Endothelial cell of umbilical vein (primary cell): ENCODE measurements at regions not wholly inside any gene's neighbourhood (a gene's known extent, or its start where the extent isn't known, plus 50 kb on each side); places are given as distances from the start of the nearest gene placed in this dataset.

ENCODE experiments used
- BruUV-seq: library from RNA; stranded (reverse); fragments of 400-500 nt; replicated peaks from 2 replicates; lab custom pipeline; 2021; lab: Mats Ljungman, UMichigan
- CTCF ChIA-PET: fragments of 300-600, 350-600 bp; sonication (Branson Sonifier 250); formaldehyde crosslinking; loops from one replicate; lab custom pipeline; 2021; ENCODE audit warnings: antibody characterized with exemption, inconsistent platforms; lab: Charles Lee
- POLR2A ChIA-PET: fragments of 300-600, 350-600 bp; sonication (Branson Sonifier 250); formaldehyde crosslinking; loops from one replicate; lab custom pipeline; 2021; ENCODE audit warnings: antibody characterized with exemption, inconsistent platforms; lab: Charles Lee
- DNase-seq: peaks from one replicate; pipeline ENCODE4 v3.0.0-alpha.2; 2011; ENCODE audit warnings: low read depth, low spot score
- FAIRE-seq: peaks from 2 replicates; lab custom pipeline; 2011; peaks lifted over from hg19 to GRCh38; lab: Jason Lieb, UNC
- H2AFZ ChIP-seq: 2 replicates; pipeline ENCODE4 v1.6.0; 2012; ENCODE audit warnings: low read depth, low read length, control low read depth, inconsistent platforms
- H3K27ac ChIP-seq: 2 replicates; pipeline ENCODE4 v1.5.1; 2011; ENCODE audit warnings: low read depth, mild to moderate bottlenecking, control low read depth, low read length, moderate library complexity; ENCODE audit not compliant: insufficient read depth
- H3K27me3 ChIP-seq, 2 experiments: 2 replicates each; pipeline versions ENCODE4 v1.6.0 to v1.6.1; 2011; ENCODE audit warnings: low read length in 2 of 2, mixed read lengths in 1 of 2; ENCODE audit not compliant: control insufficient read depth in 2 of 2, insufficient read depth in 2 of 2
- H3K36me3 ChIP-seq, 2 experiments: 2 replicates in 1 of 2; 3 replicates in 1 of 2; pipeline ENCODE4 v1.5.1; 2011; ENCODE audit warnings: low read length in 2 of 2, mild to moderate bottlenecking in 1 of 2, moderate library complexity in 1 of 2; ENCODE audit not compliant: control insufficient read depth in 2 of 2, insufficient read depth in 2 of 2; ENCODE audit errors: extremely low read depth in 1 of 2
- H3K4me1 ChIP-seq: 3 replicates; pipeline ENCODE4 v1.5.1; 2011; ENCODE audit warnings: mild to moderate bottlenecking, low read length; ENCODE audit not compliant: control insufficient read depth, insufficient read depth; ENCODE audit errors: extremely low read depth
- H3K4me2 ChIP-seq: 2 replicates; pipeline ENCODE4 v1.6.1; 2011; ENCODE audit warnings: low read length, control low read depth, mixed read lengths; ENCODE audit not compliant: insufficient read depth
- H3K4me3 ChIP-seq, 3 experiments: fragments of 200-600 bp in 1 of 3; sonication (generic), shearing (Covaris generic) in 1 of 3; replicated peaks in 1 of 3; 2 replicates each; pipeline ENCODE4 v1.5.1; 2011 to 2016; ENCODE audit warnings: control low read depth in 3 of 3, low read length in 3 of 3, mild to moderate bottlenecking in 2 of 3, inconsistent platforms in 1 of 3, low read depth in 1 of 3, moderate library complexity in 1 of 3; ENCODE audit not compliant: insufficient read depth in 1 of 3
- H3K79me2 ChIP-seq: 2 replicates; pipeline ENCODE4 v1.6.0; 2012; ENCODE audit warnings: low read length, inconsistent platforms; ENCODE audit not compliant: control insufficient read depth, insufficient read depth
- H3K9ac ChIP-seq: replicated peaks from 2 replicates; pipeline ENCODE3; 2011; ENCODE audit warnings: low read length, control low read depth; ENCODE audit not compliant: insufficient read depth; ENCODE audit errors: extremely low read depth
- H3K9me1 ChIP-seq: replicated peaks from 3 replicates; pipeline ENCODE4 v1.6.0; 2011; ENCODE audit warnings: mild to moderate bottlenecking, low read length; ENCODE audit not compliant: control insufficient read depth, insufficient read depth; ENCODE audit errors: extremely low read depth
- H3K9me3 ChIP-seq: replicated peaks from 2 replicates; pipeline ENCODE4 v1.5.1; 2012; ENCODE audit warnings: low read length, inconsistent platforms; ENCODE audit not compliant: control insufficient read depth, insufficient read depth
- H4K20me1 ChIP-seq: replicated peaks from 2 replicates; pipeline ENCODE3; 2011; ENCODE audit warnings: mild to moderate bottlenecking, low read length; ENCODE audit not compliant: control insufficient read depth, insufficient read depth; ENCODE audit errors: extremely low read depth
- EZH2 ChIP-seq: IDR thresholded peaks from 2 replicates; pipeline ENCODE4 v1.6.1; 2012; ENCODE audit warnings: borderline replicate concordance, low read depth, mild to moderate bottlenecking, moderate library complexity, low read length, inconsistent platforms; ENCODE audit not compliant: severe bottlenecking
- FOS ChIP-seq: IDR thresholded peaks from 2 replicates; pipeline ENCODE4 v1.6.1; 2011; ENCODE audit warnings: mild to moderate bottlenecking, low read length, moderate library complexity, borderline replicate concordance; ENCODE audit not compliant: insufficient read depth
- GATA2 ChIP-seq: IDR thresholded peaks from 2 replicates; pipeline ENCODE4 v1.7.0; 2011; ENCODE audit warnings: low read depth, mild to moderate bottlenecking, moderate library complexity, mixed read lengths, low read length; ENCODE audit not compliant: insufficient read length, insufficient read depth
- JUN ChIP-seq: IDR thresholded peaks from 2 replicates; pipeline ENCODE4 v1.6.1; 2011; ENCODE audit warnings: borderline replicate concordance, low read depth; ENCODE audit not compliant: insufficient read length, insufficient read depth
- MAX ChIP-seq: IDR thresholded peaks from 2 replicates; pipeline ENCODE4 v1.6.1; 2011; ENCODE audit not compliant: insufficient read depth, insufficient read length
- MYC ChIP-seq: IDR thresholded peaks from one replicate; pipeline ENCODE4 v1.6.1; 2011; ENCODE audit warnings: mild to moderate bottlenecking, low read depth, low read length
- POLR2A ChIP-seq: IDR thresholded peaks from 2 replicates; pipeline ENCODE4 v1.6.1; 2012; ENCODE audit warnings: low read depth, mild to moderate bottlenecking, control low read depth, low read length
- POLR2AphosphoS5 ChIP-seq: IDR thresholded peaks from 2 replicates; pipeline ENCODE4 v1.6.1; 2012; ENCODE audit warnings: low read depth, mild to moderate bottlenecking, control low read depth, low read length, moderate library complexity; ENCODE audit not compliant: insufficient read depth
- dilution Hi-C: fragments of 300-500 bp; cut with MboI; formaldehyde crosslinking; loops from one replicate; pipeline ENCODE4 v1.15.0; 2019; ENCODE audit warnings: low sequenced_read_pairs; ENCODE audit not compliant: extremely low pct_ligation_motif_present
- intact Hi-C: fragments of 100-400 bp; cut with micrococcal nuclease; formaldehyde crosslinking; loops from one replicate; pipeline ENCODE4 v1.10.0; 2022
- TF ChIP-seq, protein P1 (sequence below), 2 donors: IDR thresholded peaks; 1 replicate in 1 of 2; 2 replicates in 1 of 2; pipeline ENCODE4 v1.5.1; 2011; ENCODE audit warnings: low read length in 2 of 2, mild to moderate bottlenecking in 2 of 2, moderate library complexity in 2 of 2, control low read depth in 1 of 2, inconsistent platforms in 1 of 2, low read depth in 1 of 2; ENCODE audit not compliant: insufficient read depth in 1 of 2; ENCODE audit errors: extremely low read depth in 1 of 2

- H3K4me2 ChIP-seq, result no peak overlapping the region
- H3K27me3 ChIP-seq, result no peaks in the 10 kb centered on the region
- no peaks in the 10 kb centered on the region for H3K79me2 ChIP-seq
- ChIA-PET CTCF (no interaction called here), POLR2A (no interaction called here)
- no peaks in the 10 kb centered on the region for H3K36me3 ChIP-seq
- H4K20me1 ChIP-seq, result no peaks in the 10 kb centered on the region
- no peak for DNase-seq
- H3K4me3 ChIP-seq, result no peak overlapping the region
- FAIRE-seq, result no peak
- no peaks in the 10 kb centered on the region for H3K4me1 ChIP-seq
- H3K9me3 ChIP-seq, result no peaks in the 10 kb centered on the region
- no peak overlapping the region for H3K27ac ChIP-seq
- intact Hi-C loops, result no loop called here
- no peak overlapping the region for H2AFZ ChIP-seq
- no TSS peak for BruUV-seq
- dilution Hi-C loops, result no loop called here
- no peak for TF ChIP-seq POLR2AphosphoS5
- TF ChIP-seq JUN, result no peak
- no peak for TF ChIP-seq EZH2
- TF ChIP-seq MYC, result no peak
- TF ChIP-seq POLR2A, result no peak
- no peak for TF ChIP-seq GATA2
- TF ChIP-seq, protein P1, sequence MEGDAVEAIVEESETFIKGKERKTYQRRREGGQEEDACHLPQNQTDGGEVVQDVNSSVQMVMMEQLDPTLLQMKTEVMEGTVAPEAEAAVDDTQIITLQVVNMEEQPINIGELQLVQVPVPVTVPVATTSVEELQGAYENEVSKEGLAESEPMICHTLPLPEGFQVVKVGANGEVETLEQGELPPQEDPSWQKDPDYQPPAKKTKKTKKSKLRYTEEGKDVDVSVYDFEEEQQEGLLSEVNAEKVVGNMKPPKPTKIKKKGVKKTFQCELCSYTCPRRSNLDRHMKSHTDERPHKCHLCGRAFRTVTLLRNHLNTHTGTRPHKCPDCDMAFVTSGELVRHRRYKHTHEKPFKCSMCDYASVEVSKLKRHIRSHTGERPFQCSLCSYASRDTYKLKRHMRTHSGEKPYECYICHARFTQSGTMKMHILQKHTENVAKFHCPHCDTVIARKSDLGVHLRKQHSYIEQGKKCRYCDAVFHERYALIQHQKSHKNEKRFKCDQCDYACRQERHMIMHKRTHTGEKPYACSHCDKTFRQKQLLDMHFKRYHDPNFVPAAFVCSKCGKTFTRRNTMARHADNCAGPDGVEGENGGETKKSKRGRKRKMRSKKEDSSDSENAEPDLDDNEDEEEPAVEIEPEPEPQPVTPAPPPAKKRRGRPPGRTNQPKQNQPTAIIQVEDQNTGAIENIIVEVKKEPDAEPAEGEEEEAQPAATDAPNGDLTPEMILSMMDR (IDR thresholded peaks at IDR 0.05; ENCODE audit: extremely low read depth in 1 of 2, insufficient read depth in 1 of 2, low read depth in 1 of 2, low read length in 2 of 2), result no peak
- TF ChIP-seq MAX, result no peak
- TF ChIP-seq FOS, result no peak
- no peaks in the 10 kb centered on the region for H3K9me1 ChIP-seq
- H3K9ac ChIP-seq, result no peak overlapping the region
Observed at GRCh38 chr2:48120759-48121242, 193.7 kb upstream of the FOXN2 start.
